Ammon's horn (tissue), 1 donor: ENCODE measurements at regions not wholly inside any gene's neighbourhood (a gene's known extent, or its start where the extent isn't known, plus 50 kb on each side); places are given as distances from the start of the nearest gene placed in this dataset.

Experiments
- DNase-seq: peaks from one replicate; pipeline ENCODE4 v3.0.0-alpha.2; 2016; ENCODE audit warnings: low spot score

DNA sequence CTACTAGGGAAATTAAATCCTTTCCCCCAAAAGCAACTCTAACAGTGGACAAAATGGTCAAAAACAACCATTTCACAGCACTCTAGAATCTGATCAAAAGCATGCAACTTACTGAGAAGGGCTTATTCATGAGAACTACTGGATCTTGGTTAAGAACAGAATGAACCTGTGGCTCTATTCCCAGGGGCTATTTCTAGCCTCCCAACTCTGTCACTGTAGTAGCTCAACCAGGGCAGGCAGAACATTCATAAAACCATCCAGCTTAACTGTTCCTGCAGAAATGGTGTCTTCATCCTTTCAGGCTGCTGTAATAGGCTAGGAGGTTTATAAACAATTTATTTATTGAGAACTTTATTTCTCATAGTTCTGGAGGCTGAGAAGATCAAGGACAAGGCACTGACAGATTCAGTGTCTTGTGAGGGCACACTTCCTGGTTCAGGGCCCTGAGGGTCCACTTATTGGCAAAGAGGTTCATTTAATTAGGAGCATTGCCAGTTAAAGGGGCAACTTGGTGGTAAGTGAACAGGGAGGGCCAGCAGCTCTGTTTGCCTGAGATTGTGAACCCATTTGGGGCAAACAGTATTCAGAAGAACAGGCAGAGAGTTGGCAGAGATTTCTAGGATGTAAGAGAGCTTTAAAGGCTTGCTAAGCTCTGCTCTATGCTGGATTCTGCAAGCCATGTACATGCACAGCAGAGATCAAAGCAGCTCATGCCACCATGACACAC is 238.5 kb upstream of the FBXL7 start:
- DNase-seq: no peak

DNA sequence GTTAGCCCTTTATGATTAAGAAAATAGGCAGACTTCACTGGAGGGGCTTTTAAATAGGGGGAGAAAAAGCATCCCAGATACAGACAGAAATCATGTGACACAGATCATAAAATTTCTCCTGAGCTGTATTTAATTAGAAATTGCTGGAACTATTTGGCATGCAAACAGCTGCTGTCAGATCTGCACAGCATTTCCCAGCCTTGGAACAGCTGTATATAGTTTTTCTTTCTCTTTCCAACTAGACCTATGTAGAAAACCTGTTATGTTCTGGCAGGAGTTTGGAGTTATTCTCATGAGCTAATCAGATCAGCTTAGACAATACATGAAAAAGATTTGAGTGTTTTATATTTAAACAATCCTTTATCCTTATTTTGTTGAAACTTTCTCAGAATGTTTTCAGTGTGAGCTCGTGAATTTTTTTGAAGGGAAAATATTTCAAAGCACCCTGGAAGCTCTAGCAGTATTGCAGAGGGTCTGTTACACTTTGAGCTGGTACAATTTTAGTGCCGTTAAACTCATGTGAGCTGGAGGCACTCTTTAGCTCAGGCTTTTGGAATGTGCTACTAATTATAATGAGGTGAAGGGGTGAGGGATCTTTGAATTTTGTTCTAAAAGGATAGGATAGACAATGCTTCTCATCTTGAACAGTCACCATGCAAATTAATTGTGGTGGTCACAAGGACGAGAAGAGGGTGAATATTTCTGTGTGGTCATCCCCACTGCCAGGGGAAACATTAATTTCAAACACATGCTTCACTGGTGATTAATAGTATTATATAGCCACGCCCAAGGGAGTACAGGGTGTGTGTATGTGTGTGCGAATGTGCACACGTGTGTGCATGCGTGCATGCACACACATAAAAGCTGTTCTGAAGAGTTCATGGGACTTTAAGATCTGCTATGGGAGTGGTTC is 239.4 kb upstream of the FBXL7 start:
- DNase-seq: no peak

DNA sequence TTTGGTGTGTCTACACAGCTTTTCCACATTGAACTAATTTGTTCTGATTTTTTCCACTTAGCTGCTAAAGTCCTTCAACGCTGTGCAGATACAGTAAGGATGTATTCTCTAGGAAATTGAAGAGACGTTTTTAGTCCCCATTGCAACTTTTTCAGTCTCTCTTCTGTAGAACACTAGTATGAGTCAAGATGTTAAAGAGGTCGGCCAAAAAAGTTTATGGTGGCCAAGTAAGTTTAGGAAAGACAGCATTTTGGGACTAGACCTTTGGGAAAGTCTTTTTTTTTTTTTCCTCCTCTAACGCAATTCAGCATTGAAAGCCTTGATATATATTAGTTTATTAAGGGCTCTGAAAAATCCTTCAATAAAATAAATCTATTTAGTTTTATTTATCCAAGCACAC is 243.5 kb upstream of the FBXL7 start:
- no peak for DNase-seq

- DNase-seq: no peak
These were observed 244.4 kb upstream of the FBXL7 start for GRCh38 chr5:15255576-15255975.

GRCh38 chr5:15254607-15255006 is 245.4 kb upstream of the FBXL7 start:
- DNase-seq: no peak

- DNase-seq: no peak
These were observed 247.6 kb upstream of the FBXL7 start for GRCh38 chr5:15252331-15252730.

DNA sequence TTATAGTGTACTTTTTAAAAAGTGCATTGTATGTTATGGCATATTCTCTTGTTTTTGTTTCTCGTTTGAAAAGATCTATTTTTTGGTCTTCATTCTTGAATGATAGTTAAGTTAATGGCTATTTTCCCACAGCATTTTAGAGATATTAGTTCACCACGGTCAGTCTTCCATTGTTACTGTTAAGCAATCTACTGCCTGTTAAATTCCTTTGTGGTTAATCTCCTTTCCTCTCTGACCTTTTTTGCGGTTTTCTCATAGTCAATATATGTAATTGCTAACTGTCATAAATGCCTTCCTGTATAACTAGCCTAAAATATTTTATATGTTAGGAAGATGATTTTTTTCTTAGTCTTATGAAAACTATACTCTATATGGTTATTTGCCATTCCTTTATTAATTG is 250.8 kb upstream of the FBXL7 start:
- DNase-seq: no peak

DNA sequence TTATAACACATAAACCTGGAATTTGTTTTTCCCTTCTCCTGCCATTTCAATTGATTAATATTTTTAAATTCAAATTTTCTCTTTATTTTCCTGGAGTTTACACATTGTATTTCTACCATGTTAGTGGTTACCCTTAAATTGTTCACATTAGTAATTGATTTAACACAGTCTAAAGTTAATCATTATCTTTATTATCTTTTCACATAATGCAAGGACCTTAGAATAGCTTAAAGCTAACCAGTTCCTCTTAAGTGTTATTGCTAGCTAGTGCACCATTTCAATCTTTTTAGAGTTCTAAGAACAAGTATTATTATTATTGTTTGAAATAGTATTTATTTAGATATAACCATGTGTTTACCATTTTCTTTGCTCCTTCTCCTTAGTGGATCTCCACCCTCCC is 251.2 kb upstream of the FBXL7 start:
- DNase-seq: no peak

DNA sequence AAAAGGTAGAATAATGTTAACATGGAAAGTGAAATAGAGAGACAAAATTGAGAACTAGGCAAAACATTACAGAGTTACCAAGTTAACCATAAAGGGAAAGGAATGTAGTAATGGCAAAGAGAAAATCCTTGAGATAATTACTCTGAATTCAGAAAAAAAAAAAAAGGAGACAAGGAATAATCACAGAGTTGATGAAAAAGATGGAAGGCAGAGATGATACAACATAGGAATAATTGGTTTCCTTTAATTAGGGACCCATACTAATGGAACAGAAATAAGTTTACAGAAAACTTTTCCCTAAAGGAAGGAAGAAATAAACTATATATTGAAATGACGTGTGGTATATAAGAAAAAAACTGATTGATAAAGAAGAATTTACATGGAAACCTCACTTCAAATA is 254.1 kb upstream of the FBXL7 start:
- DNase-seq: no peak

GRCh38 chr5:15243301-15244020 is 256.5 kb upstream of the FBXL7 start:
- no peak for DNase-seq

DNA sequence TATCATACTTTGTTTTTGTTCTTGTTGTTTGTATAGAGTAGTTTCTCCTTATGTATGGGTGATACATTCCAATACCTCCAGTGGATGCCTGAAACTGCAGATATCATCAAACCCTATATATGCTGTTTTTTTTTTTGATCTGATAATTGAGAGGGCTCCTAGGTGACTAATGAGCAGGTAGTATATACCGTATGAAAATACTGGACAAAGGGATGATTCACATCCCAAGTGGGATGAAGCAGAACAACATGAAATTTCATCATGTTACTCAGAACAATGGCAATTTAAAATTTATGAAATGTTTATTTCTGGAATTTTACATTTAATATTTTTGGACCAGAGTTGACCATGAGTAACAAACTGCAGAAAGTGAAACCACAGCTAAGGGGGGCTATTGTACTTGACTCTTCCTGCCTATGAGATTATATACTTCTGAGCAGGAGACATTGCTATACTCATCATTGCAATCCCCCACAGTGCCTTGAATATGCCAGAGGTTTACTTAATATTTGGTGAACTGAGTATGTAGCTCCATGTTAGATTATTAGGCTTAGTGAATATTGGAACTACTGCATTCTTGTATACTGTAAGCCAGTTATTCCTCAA is 258.7 kb upstream of the FBXL7 start:
- DNase-seq: no peak

GRCh38 chr5:15238006-15238405 is 262.0 kb upstream of the FBXL7 start:
- DNase-seq: no peak

DNA sequence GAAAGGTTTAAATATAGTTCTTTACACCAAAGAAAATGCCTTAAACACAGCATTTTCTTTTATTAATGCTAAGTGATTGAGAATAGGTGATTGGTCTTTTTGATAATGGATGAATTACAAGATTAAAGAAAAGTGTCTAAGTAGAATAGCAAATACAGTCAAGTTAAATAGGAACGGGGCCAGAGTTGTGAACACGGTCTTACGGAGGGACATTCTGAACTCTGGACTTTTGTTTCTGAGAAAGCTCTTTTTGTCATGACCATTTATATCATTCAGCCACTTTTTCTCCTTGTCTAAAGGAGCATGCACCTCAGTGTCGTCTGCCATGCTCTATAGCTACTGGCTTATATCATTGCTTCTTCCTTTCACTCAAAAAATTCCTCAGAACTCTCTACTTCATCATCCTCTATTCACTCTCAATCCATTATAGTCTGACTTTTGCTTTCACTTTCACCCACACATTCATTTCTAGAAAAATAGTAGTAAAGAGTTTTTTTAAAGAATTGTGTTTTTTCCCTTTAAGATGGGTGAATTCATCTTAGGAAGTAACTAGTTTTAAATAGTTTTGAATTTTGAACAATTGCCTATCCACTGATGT is 263.0 kb upstream of the FBXL7 start:
- DNase-seq: no peak

DNA sequence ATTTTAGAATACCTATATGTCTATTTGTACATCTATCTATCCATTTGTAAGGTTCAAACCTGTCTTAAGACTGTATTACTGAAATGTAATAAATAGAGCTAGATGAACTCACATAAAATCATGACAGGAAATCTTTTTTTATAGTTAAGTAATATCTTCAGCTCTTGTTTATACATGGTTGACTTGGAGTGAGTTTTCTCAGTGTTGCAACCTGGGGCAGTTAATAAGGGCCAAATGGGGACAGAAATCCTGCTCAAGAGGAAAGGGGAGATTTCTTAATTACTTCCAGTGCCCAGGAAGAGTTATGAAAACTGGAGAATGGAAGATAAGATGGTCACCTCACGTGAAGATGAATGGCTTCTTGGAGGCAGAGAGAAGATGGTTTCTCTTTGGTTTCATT is 265.1 kb upstream of the FBXL7 start:
- no peak for DNase-seq

DNA sequence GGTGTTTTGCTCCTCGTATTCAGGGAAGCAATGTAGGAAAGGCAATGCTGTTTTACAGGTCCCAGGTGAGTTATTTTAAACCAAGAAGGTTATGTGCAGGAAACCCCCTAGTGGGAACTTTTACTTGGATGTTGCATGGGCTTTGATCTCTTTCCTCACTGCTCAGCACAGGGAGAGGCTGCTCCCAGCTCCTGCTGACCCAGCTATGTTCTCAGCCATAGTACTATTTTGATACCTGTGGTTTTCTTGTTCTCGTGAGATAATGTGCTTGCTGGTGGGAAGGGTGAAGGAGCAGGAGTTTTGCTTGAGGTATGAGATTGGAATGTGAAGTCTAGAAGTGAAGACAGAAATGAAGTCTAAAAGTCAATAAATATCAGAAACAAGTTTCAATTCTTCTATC is 265.6 kb upstream of the FBXL7 start:
- no peak for DNase-seq

DNA sequence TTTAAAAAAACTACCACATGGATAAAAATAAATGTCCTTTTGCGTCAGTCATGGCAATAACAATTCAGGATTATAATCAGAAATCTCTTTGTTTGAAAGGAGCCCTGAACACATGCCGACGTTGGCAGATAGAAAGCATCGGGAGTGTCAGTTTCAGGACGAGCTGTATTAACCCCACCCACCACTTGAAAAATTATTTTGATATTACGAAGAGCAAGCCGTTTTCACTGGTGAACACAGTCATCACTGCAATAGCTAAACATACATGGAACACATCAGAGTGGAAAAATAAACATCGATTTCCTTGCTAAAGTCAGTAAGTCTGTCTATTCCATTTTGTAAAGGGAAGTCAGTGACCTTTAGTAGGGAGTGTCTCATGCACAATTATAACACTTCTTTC is 266.4 kb upstream of the FBXL7 start:
- DNase-seq: peak; percentile 4

GRCh38 chr5:15222156-15222555 is 277.8 kb upstream of the FBXL7 start:
- no peak for DNase-seq

- DNase-seq: no peak
These were observed 279.3 kb upstream of the FBXL7 start for GRCh38 chr5:15220642-15221173.

- no peak for DNase-seq
These were observed 284.9 kb upstream of the FBXL7 start for GRCh38 chr5:15215056-15215455.

- DNase-seq: no peak
These were observed 286.0 kb upstream of the FBXL7 start for GRCh38 chr5:15214010-15214409.

DNA sequence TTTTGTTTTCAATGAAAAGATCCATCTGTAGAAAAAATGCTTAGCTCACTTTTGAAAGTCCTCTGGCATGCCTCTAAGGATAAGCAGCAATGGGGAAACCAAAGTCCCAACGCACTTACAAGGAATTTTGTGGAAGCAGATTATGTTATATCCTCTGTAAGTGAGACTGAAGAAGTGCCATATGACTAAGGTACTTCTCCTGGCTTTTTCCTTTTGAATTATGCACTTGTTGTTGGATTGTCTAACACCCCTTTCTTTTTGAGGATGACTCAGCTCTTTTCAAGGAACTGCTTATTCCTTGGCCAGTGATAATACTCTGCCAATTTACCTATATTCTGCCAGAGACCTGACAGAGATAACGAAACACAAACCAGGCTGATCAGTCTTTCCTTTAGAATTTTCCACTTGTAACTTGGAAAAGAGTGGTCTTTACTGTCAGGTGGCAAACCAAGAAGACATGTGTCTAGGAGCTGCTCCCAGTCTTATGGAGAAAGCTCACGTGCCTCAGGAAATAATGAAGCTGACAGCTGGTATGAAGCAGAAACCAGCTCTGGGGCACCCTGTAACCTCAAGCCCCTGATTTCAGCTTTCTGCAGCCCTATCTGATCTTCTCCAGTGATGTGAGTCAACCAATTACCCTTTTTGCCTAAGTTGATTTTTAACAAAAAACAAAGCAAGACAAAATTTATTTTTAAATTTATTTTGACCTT is 290.8 kb upstream of the FBXL7 start:
- no peak for DNase-seq
